Epithelial cell of proximal tubule (primary cell): ENCODE measurements at regions not wholly inside any gene's neighbourhood (a gene's known extent, or its start where the extent isn't known, plus 50 kb on each side); places are given as distances from the start of the nearest gene placed in this dataset.

Experiments
- DNase-seq: peaks from one replicate; pipeline ENCODE4 v3.0.0-alpha.2; 2011; ENCODE audit warnings: low read depth
- H3K4me3 ChIP-seq: 2 replicates; pipeline ENCODE4 v1.5.1; 2011; ENCODE audit warnings: low read depth, mild to moderate bottlenecking, low read length
- TF ChIP-seq, protein P1 (sequence below): conservative IDR thresholded peaks from 2 replicates; pipeline ENCODE4 v1.5.1; 2012; ENCODE audit warnings: low read depth, mild to moderate bottlenecking, low read length

DNA sequence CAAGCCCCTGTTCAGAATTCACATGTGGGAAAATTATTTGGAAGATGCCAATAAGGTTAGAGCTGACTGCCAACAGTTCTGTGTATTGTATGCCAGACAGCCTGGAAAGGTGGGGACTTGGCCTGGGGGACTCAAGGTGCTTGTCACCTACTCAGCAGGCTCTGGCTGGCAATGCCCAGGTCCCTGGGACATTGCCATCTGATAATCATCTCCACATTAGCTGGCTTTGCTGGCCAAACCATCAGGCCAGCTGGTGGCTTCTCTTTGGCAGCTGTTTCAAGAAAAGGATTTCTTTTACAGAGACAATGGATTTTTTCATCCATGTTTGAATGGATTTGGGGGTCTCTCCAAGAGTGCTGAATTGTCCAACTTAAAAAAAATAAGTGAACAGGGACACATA is 165.2 kb downstream of the BRMS1L start:
- no peak overlapping the region for H3K4me3 ChIP-seq
- TF ChIP-seq, protein P1, sequence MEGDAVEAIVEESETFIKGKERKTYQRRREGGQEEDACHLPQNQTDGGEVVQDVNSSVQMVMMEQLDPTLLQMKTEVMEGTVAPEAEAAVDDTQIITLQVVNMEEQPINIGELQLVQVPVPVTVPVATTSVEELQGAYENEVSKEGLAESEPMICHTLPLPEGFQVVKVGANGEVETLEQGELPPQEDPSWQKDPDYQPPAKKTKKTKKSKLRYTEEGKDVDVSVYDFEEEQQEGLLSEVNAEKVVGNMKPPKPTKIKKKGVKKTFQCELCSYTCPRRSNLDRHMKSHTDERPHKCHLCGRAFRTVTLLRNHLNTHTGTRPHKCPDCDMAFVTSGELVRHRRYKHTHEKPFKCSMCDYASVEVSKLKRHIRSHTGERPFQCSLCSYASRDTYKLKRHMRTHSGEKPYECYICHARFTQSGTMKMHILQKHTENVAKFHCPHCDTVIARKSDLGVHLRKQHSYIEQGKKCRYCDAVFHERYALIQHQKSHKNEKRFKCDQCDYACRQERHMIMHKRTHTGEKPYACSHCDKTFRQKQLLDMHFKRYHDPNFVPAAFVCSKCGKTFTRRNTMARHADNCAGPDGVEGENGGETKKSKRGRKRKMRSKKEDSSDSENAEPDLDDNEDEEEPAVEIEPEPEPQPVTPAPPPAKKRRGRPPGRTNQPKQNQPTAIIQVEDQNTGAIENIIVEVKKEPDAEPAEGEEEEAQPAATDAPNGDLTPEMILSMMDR, result no peak
- DNase-seq, result no peak

DNA sequence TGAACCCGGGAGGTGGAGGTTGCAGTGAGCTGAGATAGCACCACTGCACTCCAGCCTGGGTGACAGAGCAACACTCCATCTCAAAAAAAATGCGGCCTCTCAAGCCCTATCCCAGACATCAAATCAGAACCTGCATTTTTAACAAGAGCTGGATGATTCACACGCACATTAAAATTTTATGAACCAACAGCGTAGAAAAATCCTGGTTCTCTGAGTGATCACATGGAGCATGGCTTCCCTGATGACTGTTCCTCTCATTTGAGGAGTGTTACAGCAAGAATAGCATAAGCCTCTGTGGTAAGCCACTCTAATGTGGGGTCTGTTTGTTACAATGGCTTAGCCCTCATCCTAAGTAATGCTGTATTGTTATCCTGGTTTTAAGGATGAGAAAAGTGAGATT is 163.6 kb downstream of the BRMS1L start:
- H3K4me3 ChIP-seq, result no peak overlapping the region
- TF ChIP-seq, protein P1, result no peak
- DNase-seq, result no peak

DNA sequence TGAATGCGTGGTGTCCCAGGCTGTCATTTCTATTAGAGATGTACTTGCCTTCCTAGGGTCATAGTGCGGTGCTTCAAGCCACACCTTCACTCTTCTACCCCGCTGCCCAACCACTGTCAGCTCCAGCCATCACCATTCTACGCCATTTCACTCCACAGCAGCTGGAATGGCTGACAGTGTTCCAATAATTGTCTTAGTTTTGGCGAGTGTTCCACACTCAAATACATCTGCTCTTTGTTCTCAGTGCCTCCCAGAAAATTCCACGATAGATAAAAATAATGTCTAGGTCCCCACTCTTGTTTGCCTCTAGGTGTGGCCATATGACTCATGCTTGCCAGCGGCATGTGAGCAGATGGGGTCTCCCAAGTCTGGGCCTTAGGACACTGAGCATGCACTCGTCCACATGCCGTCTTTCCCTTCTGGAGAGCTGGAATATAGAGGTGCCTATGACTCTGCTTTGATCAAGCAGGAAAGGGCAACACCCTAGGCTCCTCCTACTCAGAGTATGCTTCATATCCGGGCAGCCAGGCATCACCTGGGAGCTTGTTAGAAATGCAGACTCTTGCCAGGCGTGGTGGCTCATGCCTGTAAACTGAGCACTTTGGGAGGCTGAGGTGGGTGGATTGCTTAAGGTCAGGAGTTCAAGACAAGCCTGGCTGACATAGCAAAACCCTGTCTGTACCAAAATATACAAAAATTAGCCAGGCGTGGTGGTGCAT is 163.0 kb downstream of the BRMS1L start:
- H3K4me3 ChIP-seq, result no peak overlapping the region
- TF ChIP-seq, protein P1, result no peak

DNA sequence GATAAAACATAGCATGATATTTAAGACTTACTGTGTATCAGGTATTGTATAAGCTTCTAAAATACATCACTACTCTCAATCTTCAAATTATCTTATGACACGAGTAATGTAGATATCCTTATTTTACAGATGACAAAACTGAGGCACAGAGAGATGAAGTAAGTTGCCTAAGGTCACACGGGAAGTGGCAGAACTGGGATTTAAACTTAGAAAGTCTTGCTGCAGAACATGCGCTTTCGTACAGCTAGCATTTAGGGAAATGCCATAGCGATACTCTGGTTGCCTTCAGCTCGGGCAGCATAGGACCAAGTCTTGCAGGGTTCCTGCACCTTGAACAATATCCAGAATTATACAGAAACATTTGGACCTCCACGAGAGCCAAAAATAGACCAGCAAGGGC is 162.4 kb downstream of the BRMS1L start:
- no peak overlapping the region for H3K4me3 ChIP-seq

More for the DNA sequence above, 163.0 kb downstream of the BRMS1L start:
- no peak for DNase-seq

DNA sequence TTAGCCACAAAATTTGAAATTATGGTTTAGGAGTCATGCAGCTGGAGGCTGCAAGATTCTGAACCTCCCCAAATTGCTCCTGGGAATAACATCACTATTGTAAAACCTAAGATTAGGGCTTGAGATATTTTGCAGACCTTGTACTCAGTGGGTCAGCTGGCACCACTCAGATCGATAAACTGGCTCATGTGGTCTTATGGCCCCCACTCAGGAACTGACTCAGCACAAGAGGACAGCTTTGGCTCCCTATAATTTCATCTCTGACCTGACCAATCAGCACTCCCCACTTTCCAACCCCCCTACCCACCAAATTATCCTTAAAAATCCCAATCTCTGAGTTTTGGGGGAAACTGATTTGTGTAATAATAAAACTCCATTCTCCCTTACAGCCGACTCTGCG is 161.6 kb downstream of the BRMS1L start:
- no peak for DNase-seq
- TF ChIP-seq, protein P1, result no peak

More for the DNA sequence above, 162.4 kb downstream of the BRMS1L start:
- TF ChIP-seq, protein P1, result no peak
- DNase-seq, result no peak

DNA sequence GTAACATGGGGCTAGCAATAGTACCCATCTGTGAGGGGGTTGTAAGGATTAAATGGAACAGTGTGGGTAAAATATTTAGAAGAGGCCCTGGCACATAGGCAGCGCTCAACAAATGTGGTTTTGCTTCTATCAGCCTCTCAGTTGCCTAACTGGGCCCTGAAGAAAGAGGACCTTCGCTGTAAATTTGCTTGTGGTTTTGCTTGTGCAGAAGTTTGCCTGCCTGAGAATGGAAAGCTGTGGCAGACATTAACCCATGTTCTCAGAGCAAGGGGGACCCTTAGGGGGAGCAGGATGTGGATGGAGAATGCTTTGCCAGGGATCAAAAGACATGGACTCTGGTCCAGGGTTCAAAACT is 160.1 kb downstream of the BRMS1L start:
- no peak for DNase-seq
- no peak overlapping the region for H3K4me3 ChIP-seq
- TF ChIP-seq, protein P1, result no peak

More for the DNA sequence above, 161.6 kb downstream of the BRMS1L start:
- H3K4me3 ChIP-seq, result no peak overlapping the region

DNA sequence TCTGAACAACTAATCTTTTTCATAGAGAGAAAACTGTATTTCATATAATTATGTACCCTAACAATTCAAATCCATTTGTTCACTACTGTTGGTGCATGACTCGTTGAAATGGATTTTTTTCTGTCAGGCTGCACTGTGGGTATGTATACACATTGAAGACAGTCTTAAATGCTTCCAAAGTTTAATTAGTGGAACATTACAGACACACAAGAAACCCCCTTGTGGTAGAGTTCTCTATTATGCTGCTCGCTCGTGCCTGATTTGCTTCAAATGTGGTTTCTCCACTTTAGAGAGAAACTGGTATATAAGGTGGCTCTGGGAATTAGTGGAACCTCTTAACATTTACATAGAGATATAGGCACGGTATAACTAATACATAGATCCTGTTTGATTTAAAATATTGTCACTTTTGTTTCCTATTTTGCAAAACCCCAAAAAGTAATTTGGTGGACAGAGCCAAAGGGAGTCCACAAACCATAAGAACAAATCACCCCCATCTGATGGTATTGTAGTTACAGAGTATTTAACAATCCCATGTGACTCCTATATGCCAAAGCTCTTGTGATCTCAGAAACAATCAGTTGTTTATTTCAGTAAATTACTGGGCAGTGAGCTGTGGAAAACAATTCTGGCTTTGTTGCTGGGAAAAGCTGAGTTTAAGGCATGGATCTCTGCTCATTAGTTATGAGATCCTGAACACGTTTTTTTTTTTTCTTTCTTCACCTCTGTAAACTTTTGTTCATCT is 159.5 kb downstream of the BRMS1L start:
- DNase-seq, result no peak
- TF ChIP-seq, protein P1, result no peak

More for the DNA sequence above, 159.5 kb downstream of the BRMS1L start:
- H3K4me3 ChIP-seq, result no peak overlapping the region
